Thyroid gland (tissue), 4 donors: ENCODE measurements at regions not wholly inside any gene's neighbourhood (a gene's known extent, or its start where the extent isn't known, plus 50 kb on each side); places are given as distances from the start of the nearest gene placed in this dataset.

ENCODE experiments used
- DNase-seq, 2 donors: peaks; one replicate each; pipeline ENCODE4 v3.0.0-alpha.2; 2019
- H3K27ac ChIP-seq, 3 donors: fragments of 200-600 bp; sonication (generic); 1 replicate in 2 of 3; 2 replicates in 1 of 3; pipeline ENCODE4 v1.5.1; 2016 to 2019; ENCODE audit warnings: mild to moderate bottlenecking in 1 of 3, moderate library complexity in 1 of 3
- H3K27me3 ChIP-seq: fragments of 200-600 bp; sonication (generic); one replicate; pipeline ENCODE4 v1.5.1; 2019
- H3K36me3 ChIP-seq, 2 donors: fragments of 200-600 bp; sonication (generic); one replicate each; pipeline ENCODE4 v1.5.1; 2016 to 2019
- H3K4me1 ChIP-seq, 2 donors: fragments of 200-600 bp; sonication (generic); one replicate each; pipeline ENCODE4 v1.5.1; 2017 to 2019
- H3K4me3 ChIP-seq, 3 donors: fragments of 200-600 bp; sonication (generic); replicated peaks in 1 of 3; 1 replicate in 2 of 3; 2 replicates in 1 of 3; pipeline ENCODE4 v1.5.1; 2016; ENCODE audit warnings: mild to moderate bottlenecking in 1 of 3
- H3K9me3 ChIP-seq: fragments of 200-600 bp; sonication (generic); one replicate; pipeline ENCODE4 v1.5.1; 2017
- CTCF ChIP-seq, 6 experiments: fragments of 200-600 bp in 3 of 6; fragments of 450-650 bp in 3 of 6; sonication (generic) in 3 of 6; IDR thresholded peaks; one replicate each; pipeline ENCODE4 v1.5.1; 2016 to 2019; ENCODE audit warnings: antibody characterized with exemption in 6 of 6, mild to moderate bottlenecking in 2 of 6, inconsistent platforms in 1 of 6, moderate library complexity in 1 of 6
- POLR2A ChIP-seq, 2 donors: fragments of 450-650 bp; IDR thresholded peaks; one replicate each; pipeline ENCODE4 v1.6.1; 2017; ENCODE audit warnings: antibody characterized with exemption in 2 of 2, mild to moderate bottlenecking in 2 of 2, moderate library complexity in 1 of 2
- WGBS, 2 donors: methylation state at CpG; one replicate each; pipeline ENCODE4 v1.1.5; 2017; 5-methylcytosine and 5-hydroxymethylcytosine counted together
- intact Hi-C: fragments of 100-400 bp; cut with DNase I; formaldehyde crosslinking; loops from one replicate; pipeline ENCODE4 v1.15.1; 2023

DNA sequence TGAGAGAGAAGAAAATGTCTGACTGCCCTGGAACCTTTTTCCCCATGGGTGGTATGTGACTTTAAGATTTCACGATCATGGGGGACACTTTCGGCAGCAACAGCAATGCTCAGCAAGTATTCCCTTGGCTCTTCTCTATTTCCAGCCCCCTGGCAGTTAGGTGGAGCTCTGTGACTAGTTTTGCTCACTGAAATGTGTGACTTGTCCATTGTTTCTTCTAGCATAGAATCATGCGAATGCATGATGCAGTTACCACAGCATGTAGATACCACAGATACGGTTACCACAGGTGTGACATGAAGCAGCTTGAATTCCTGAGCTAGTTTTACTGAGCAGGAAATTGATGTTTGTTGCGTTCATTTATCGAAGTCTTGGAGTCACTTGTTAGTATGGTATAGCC lies 1034.5 kb upstream of the EEF2KMT start:
- intact Hi-C loops = no loop called here
- Histone ChIP-seq H3K27ac (no peak overlapping the region), H3K9me3 (no peaks in the 10 kb centered on the region), H3K4me3 (no peak overlapping the region), H3K4me1 (no peaks in the 10 kb centered on the region), H3K36me3 (no peaks in the 10 kb centered on the region), H3K27me3 (no peaks in the 10 kb centered on the region)
- WGBS, 2 donors = 75 to 84% methylated on average over 6 of the region's 6 CpGs
- TF ChIP-seq POLR2A (IDR thresholded peaks at IDR 0.05) = no peak
- no peak for TF ChIP-seq CTCF (IDR thresholded peaks at IDR 0.05)
- DNase-seq = no peak

GRCh38 chr16:6131526-6132050 lies 1034.0 kb upstream of the EEF2KMT start:
- DNase-seq = no peak
- no peak for TF ChIP-seq CTCF (IDR thresholded peaks at IDR 0.05)
- TF ChIP-seq POLR2A (IDR thresholded peaks at IDR 0.05) = no peak
- no peak overlapping the region for H3K4me3 ChIP-seq
- no peaks in the 10 kb centered on the region for H3K9me3 ChIP-seq
- H3K27ac ChIP-seq = no peak overlapping the region
- no peaks in the 10 kb centered on the region for H3K27me3 ChIP-seq
- no peaks in the 10 kb centered on the region for H3K4me1 ChIP-seq
- no peaks in the 10 kb centered on the region for H3K36me3 ChIP-seq
- intact Hi-C loops = no loop called here
- WGBS, 2 donors = 66 to 67% methylated on average over 5 of the region's 5 CpGs

- no peaks in the 10 kb centered on the region for H3K4me1 ChIP-seq
- no peaks in the 10 kb centered on the region for H3K36me3 ChIP-seq
- 69 to 83% methylated on average over 8 of the region's 8 CpGs for WGBS, 2 donors
- no peak overlapping the region for H3K27ac ChIP-seq
- no peak for TF ChIP-seq POLR2A (IDR thresholded peaks at IDR 0.05)
- no peaks in the 10 kb centered on the region for H3K9me3 ChIP-seq
- intact Hi-C loops = no loop called here
- H3K27me3 ChIP-seq = no peaks in the 10 kb centered on the region
- no peak overlapping the region for H3K4me3 ChIP-seq
- DNase-seq = no peak
Observed at GRCh38 chr16:6125483-6126259, 1028.1 kb upstream of the EEF2KMT start.

GRCh38 chr16:6124136-6124535 lies 1026.5 kb upstream of the EEF2KMT start:
- no peaks in the 10 kb centered on the region for H3K27me3 ChIP-seq
- H3K4me3 ChIP-seq = no peak overlapping the region
- no peak for TF ChIP-seq CTCF (IDR thresholded peaks at IDR 0.05)
- no peak for TF ChIP-seq POLR2A (IDR thresholded peaks at IDR 0.05)
- H3K36me3 ChIP-seq = no peaks in the 10 kb centered on the region
- no peaks in the 10 kb centered on the region for H3K4me1 ChIP-seq
- H3K9me3 ChIP-seq = no peaks in the 10 kb centered on the region
- intact Hi-C loops = no loop called here
- 47 to 64% methylated on average over 1 of the region's 1 CpG for WGBS, 2 donors
- H3K27ac ChIP-seq = no peak overlapping the region
- DNase-seq = no peak

- Histone ChIP-seq H3K4me3 (no peak overlapping the region), H3K9me3 (no peaks in the 10 kb centered on the region), H3K27me3 (no peaks in the 10 kb centered on the region), H3K36me3 (no peaks in the 10 kb centered on the region), H3K27ac (no peak overlapping the region), H3K4me1 (no peaks in the 10 kb centered on the region)
- no peak for TF ChIP-seq CTCF (IDR thresholded peaks at IDR 0.05)
- TF ChIP-seq POLR2A (IDR thresholded peaks at IDR 0.05) = no peak
- DNase-seq = no peak
- intact Hi-C loops = no loop called here
- 58 to 64% methylated on average over 5 of the region's 5 CpGs for WGBS, 2 donors
Observed at GRCh38 chr16:6122401-6122800, 1024.8 kb upstream of the EEF2KMT start.
